Lower lobe of right lung (tissue), 2 donors: ENCODE measurements at regions not wholly inside any gene's neighbourhood (a gene's known extent, or its start where the extent isn't known, plus 50 kb on each side); places are given as distances from the start of the nearest gene placed in this dataset.

Experiments
- ATAC-seq, 2 donors: fragments of 200-7000 bp; cut with Tn5 transposase; one replicate each; pipeline ENCODE4 v1.9.1; 2020 to 2022; ENCODE audit warnings: mild to moderate bottlenecking in 2 of 2, moderate library complexity in 2 of 2
- DNase-seq: peaks from one replicate; pipeline ENCODE4 v3.0.0-alpha.2; 2020
- H3K27ac ChIP-seq: fragments of 200-600 bp; one replicate; pipeline ENCODE4 v1.8.0; 2022
- H3K27me3 ChIP-seq: fragments of 200-600 bp; one replicate; pipeline ENCODE4 v1.8.0; 2022; ENCODE audit warnings: low read depth
- H3K36me3 ChIP-seq: fragments of 200-600 bp; one replicate; pipeline ENCODE4 v1.8.0; 2022; ENCODE audit warnings: mild to moderate bottlenecking
- H3K4me1 ChIP-seq: fragments of 200-600 bp; one replicate; pipeline ENCODE4 v1.8.0; 2022
- H3K4me3 ChIP-seq: fragments of 200-600 bp; one replicate; pipeline ENCODE4 v1.8.0; 2022; ENCODE audit warnings: mild to moderate bottlenecking
- H3K9me3 ChIP-seq: fragments of 200-600 bp; one replicate; pipeline ENCODE4 v1.8.0; 2022
- CTCF ChIP-seq: fragments of 200-600 bp; IDR thresholded peaks from one replicate; pipeline ENCODE4 v1.8.0; 2022; ENCODE audit warnings: antibody characterized with exemption, mild to moderate bottlenecking
- intact Hi-C: fragments of 100-400 bp; cut with DNase I; formaldehyde crosslinking; loops from one replicate; pipeline ENCODE4 v1.11.0; 2022
- donor health status: DM: no; HTN: yes; CAD: no; lungs with severe emphysema.

- Histone ChIP-seq H3K4me1 (peaks cover 5% of the 10 kb centered on the region), H3K36me3 (no peaks in the 10 kb centered on the region), H3K9me3 (no peaks in the 10 kb centered on the region), H3K4me3 (no peak overlapping the region), H3K27me3 (no peaks in the 10 kb centered on the region), H3K27ac (no peak overlapping the region)
- intact Hi-C loops: no loop called here
- DNase-seq (no peak), ATAC-seq (no peak)
- no peak for TF ChIP-seq CTCF
Observed at GRCh38 chr22:26977741-26978376, 320.5 kb downstream of the MIAT start.

GRCh38 chr22:26979294-26979693 is 321.9 kb downstream of the MIAT start:
- no peak overlapping the region for H3K4me3 ChIP-seq
- intact Hi-C loops: no loop called here
- no peaks in the 10 kb centered on the region for H3K36me3 ChIP-seq
- no peaks in the 10 kb centered on the region for H3K9me3 ChIP-seq
- peaks cover 5% of the 10 kb centered on the region for H3K4me1 ChIP-seq
- H3K27ac ChIP-seq: no peak overlapping the region
- no peaks in the 10 kb centered on the region for H3K27me3 ChIP-seq
- no peak for TF ChIP-seq CTCF
- DNase-seq (no peak), ATAC-seq (no peak)

GRCh38 chr22:26981111-26981510 is 323.7 kb downstream of the MIAT start:
- no peak for TF ChIP-seq CTCF
- DNase-seq (no peak), ATAC-seq (no peak)
- intact Hi-C loops: no loop called here
- H3K27ac ChIP-seq: no peak overlapping the region
- H3K4me3 ChIP-seq: no peak overlapping the region
- no peaks in the 10 kb centered on the region for H3K27me3 ChIP-seq
- H3K36me3 ChIP-seq: no peaks in the 10 kb centered on the region
- H3K4me1 ChIP-seq: peaks cover 5% of the 10 kb centered on the region
- no peaks in the 10 kb centered on the region for H3K9me3 ChIP-seq

- Histone ChIP-seq H3K4me3 (no peak overlapping the region), H3K36me3 (no peaks in the 10 kb centered on the region), H3K27me3 (no peaks in the 10 kb centered on the region), H3K9me3 (no peaks in the 10 kb centered on the region), H3K4me1 (peaks cover 5% of the 10 kb centered on the region), H3K27ac (no peak overlapping the region)
- intact Hi-C loops: no loop called here
- TF ChIP-seq CTCF: no peak
- DNase-seq: no peak
- ATAC-seq: no peak
Observed at GRCh38 chr22:26981541-26981940, 324.2 kb downstream of the MIAT start.

- intact Hi-C loops: no loop called here
- no peaks in the 10 kb centered on the region for H3K27me3 ChIP-seq
- no peak for TF ChIP-seq CTCF
- ATAC-seq (no peak), DNase-seq (no peak)
- H3K4me3 ChIP-seq: no peak overlapping the region
- H3K27ac ChIP-seq: no peak overlapping the region
- peaks cover 5% of the 10 kb centered on the region for H3K4me1 ChIP-seq
- no peaks in the 10 kb centered on the region for H3K9me3 ChIP-seq
- H3K36me3 ChIP-seq: no peaks in the 10 kb centered on the region
Observed at GRCh38 chr22:26983311-26983710, 325.9 kb downstream of the MIAT start.
